A673 (cell line): ENCODE measurements at regions not wholly inside any gene's neighbourhood (a gene's known extent, or its start where the extent isn't known, plus 50 kb on each side); places are given as distances from the start of the nearest gene placed in this dataset.

Source experiments
- CTCF ChIP-seq: fragments of 300-800, 200-600 bp; sonication (generic); conservative IDR thresholded peaks from 2 replicates; pipeline ENCODE4 v1.5.1; 2017; ENCODE audit warnings: low read depth, mild to moderate bottlenecking, antibody characterized with exemption, low read length, moderate library complexity, mixed read lengths
- EZH2 ChIP-seq: fragments of 200-600 bp; sonication (generic); IDR thresholded peaks from 2 replicates; pipeline ENCODE4 v1.6.1; 2017; ENCODE audit warnings: borderline replicate concordance, low read depth, mild to moderate bottlenecking, mixed read lengths, antibody characterized with exemption, low read length; ENCODE audit not compliant: poor library complexity, severe bottlenecking

GRCh38 chr14:83713732-83714131 lies 1816.2 kb upstream of the FLRT2 start:
- no peak for TF ChIP-seq EZH2
- TF ChIP-seq CTCF, result no peak
